ENCODE measurements at regions not wholly inside any gene's neighbourhood (a gene's known extent, or its start where the extent isn't known, plus 50 kb on each side); places are given as distances from the start of the nearest gene placed in this dataset.

GRCh38 chrX:43510209-43510608 is 145.9 kb upstream of the MAOA start:
- TF ChIP-seq POLR2A (IDR thresholded peaks at IDR 0.05; ENCODE audit: low read length) = no peak
- no peak for TF ChIP-seq GATA1 (IDR thresholded peaks at IDR 0.05; ENCODE audit: low read depth, low read length)

All from erythroblast (primary cell).